Pancreas (tissue), 10 donors: ENCODE measurements at regions not wholly inside any gene's neighbourhood (a gene's known extent, or its start where the extent isn't known, plus 50 kb on each side); places are given as distances from the start of the nearest gene placed in this dataset.
"Not testable (repeated sequence)": the region's sequence is repeated elsewhere in the genome, so short reads cannot be mapped to it uniquely, and the experiment has no call there.

ENCODE experiments used
- ATAC-seq, 4 donors: fragments of 200-7000 bp; cut with Tn5 transposase; one replicate each; pipeline versions ENCODE4 v1.8.0 to v1.9.1; 2020; ENCODE audit warnings: mild to moderate bottlenecking in 4 of 4, moderate library complexity in 4 of 4
- DNase-seq, 6 donors: peaks; one replicate each; pipeline ENCODE4 v3.0.0-alpha.2; 2020
- FAIRE-seq: peaks from 2 replicates; lab custom pipeline; 2012; peaks lifted over from hg19 to GRCh38; lab: Jason Lieb, UNC
- H3K27ac ChIP-seq, 4 donors: fragments of 200-600 bp; sonication (generic); 1 replicate in 3 of 4; 2 replicates in 1 of 4; pipeline versions ENCODE4 v1.5.0 to v1.8.0; 2020
- H3K27me3 ChIP-seq, 4 donors: fragments of 200-600 bp; one replicate each; pipeline ENCODE4 v1.8.0; 2021
- H3K36me3 ChIP-seq, 3 donors: fragments of 200-600 bp; sonication (generic) in 1 of 3; one replicate each; pipeline versions ENCODE4 v1.5.0 to v1.8.0; 2020 to 2021
- H3K4me1 ChIP-seq, 3 donors: fragments of 200-600 bp; one replicate each; pipeline ENCODE4 v1.8.0; 2021
- H3K4me3 ChIP-seq, 4 donors: fragments of 200-600 bp; sonication (generic) in 2 of 4; one replicate each; pipeline versions ENCODE4 v1.5.0 to v1.8.0; 2020 to 2021
- H3K9me3 ChIP-seq, 4 donors: fragments of 200-600 bp; one replicate each; pipeline ENCODE4 v1.8.0; 2021
- CTCF ChIP-seq, 4 donors: fragments of 200-600 bp; sonication (generic) in 3 of 4; IDR thresholded peaks; one replicate each; pipeline versions ENCODE4 v1.5.0 to v1.8.0; 2021; ENCODE audit warnings: antibody characterized with exemption in 4 of 4
- WGBS, 2 donors: extraction: QIAGEN DNeasy Blood & Tissue Kit; methylation state at CpG; one replicate each; pipeline ENCODE4 v1.1.7; 2013; 5-methylcytosine and 5-hydroxymethylcytosine counted together
- intact Hi-C, 3 donors: fragments of 100-400 bp; cut with DNase I; formaldehyde crosslinking; loops; one replicate each; pipeline versions ENCODE4 v1.11.1 to v1.14.2; 2022
- donor health status: healthy with polysubstance abuse.
- donor health status: DM: no; HTN: no; CAD: no; lungs with moderate emphysema.
- donor health status: DM: no; HTN: no; CAD: no.
- donor health status: control.
- donor health status: control.
- donor health status: Bipolar disorder and iron deficiency.
- donor health status: DM: yes; HTN: yes; CAD: no.
- donor health status: DM: no; HTN: no; CAD: no.
- donor health status: DM: no; HTN: no; CAD: no.
- donor health status: DM: yes; HTN: yes; CAD: no.

- H3K9me3 ChIP-seq, result no peaks in the 10 kb centered on the region
- FAIRE-seq (no peak), DNase-seq (no peak), ATAC-seq (no peak)
- 77 to 85% methylated on average over 5 of the region's 5 CpGs for WGBS, 2 donors
- H3K27me3 ChIP-seq, result no peaks in the 10 kb centered on the region
- no peak overlapping the region for H3K27ac ChIP-seq
- H3K4me3 ChIP-seq, result no peak overlapping the region
- no peak for TF ChIP-seq CTCF (IDR thresholded peaks at IDR 0.05)
- intact Hi-C loops, result no loop called here
- no peaks in the 10 kb centered on the region for H3K4me1 ChIP-seq
- H3K36me3 ChIP-seq, result no peaks in the 10 kb centered on the region
These were observed 738.4 kb downstream of the PCDH17 start for GRCh38 chr13:58369936-58370335.

- no peaks in the 10 kb centered on the region for H3K27me3 ChIP-seq
- no peaks in the 10 kb centered on the region for H3K9me3 ChIP-seq
- FAIRE-seq (no peak), DNase-seq (no peak), ATAC-seq (no peak)
- no peak overlapping the region for H3K4me3 ChIP-seq
- 69 to 79% methylated on average over 1 of the region's 1 CpG for WGBS, 2 donors
- TF ChIP-seq CTCF (IDR thresholded peaks at IDR 0.05), result no peak
- H3K36me3 ChIP-seq, result no peaks in the 10 kb centered on the region
- no peak overlapping the region for H3K27ac ChIP-seq
- intact Hi-C loops, result no loop called here
- H3K4me1 ChIP-seq, result no peaks in the 10 kb centered on the region
These were observed 744.8 kb downstream of the PCDH17 start for GRCh38 chr13:58376349-58376748.

GRCh38 chr13:58376775-58377174 is 745.2 kb downstream of the PCDH17 start:
- Histone ChIP-seq H3K4me3 (no peak overlapping the region), H3K9me3 (no peaks in the 10 kb centered on the region), H3K36me3 (no peaks in the 10 kb centered on the region), H3K27me3 (no peaks in the 10 kb centered on the region), H3K27ac (no peak overlapping the region), H3K4me1 (no peaks in the 10 kb centered on the region)
- TF ChIP-seq CTCF (IDR thresholded peaks at IDR 0.05), result no peak
- 71 to 80% methylated on average over 5 of the region's 5 CpGs for WGBS, 2 donors
- no peak for DNase-seq
- intact Hi-C loops, result no loop called here
- ATAC-seq, result no peak
- FAIRE-seq, result no peak

DNA sequence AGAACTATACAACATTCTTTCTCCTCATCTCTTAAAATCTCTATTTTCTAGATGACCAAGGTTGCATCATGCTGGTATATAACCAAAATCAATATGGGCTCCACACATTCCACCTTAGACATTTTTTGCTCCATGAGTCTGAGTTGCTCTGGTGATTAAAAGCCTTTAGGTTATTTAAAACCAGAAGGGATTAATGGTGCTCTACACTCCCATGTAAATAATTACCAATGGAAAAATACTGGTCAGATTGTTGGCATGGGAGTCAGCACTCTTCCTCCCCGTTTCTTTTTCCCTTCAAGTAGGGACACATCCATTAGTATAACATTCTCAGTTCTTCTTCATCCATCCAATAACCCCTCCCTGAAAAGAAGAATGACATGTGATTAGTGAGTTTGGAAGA is 747.7 kb downstream of the PCDH17 start:
- intact Hi-C loops, result no loop called here
- FAIRE-seq (no peak), DNase-seq (no peak)

DNA sequence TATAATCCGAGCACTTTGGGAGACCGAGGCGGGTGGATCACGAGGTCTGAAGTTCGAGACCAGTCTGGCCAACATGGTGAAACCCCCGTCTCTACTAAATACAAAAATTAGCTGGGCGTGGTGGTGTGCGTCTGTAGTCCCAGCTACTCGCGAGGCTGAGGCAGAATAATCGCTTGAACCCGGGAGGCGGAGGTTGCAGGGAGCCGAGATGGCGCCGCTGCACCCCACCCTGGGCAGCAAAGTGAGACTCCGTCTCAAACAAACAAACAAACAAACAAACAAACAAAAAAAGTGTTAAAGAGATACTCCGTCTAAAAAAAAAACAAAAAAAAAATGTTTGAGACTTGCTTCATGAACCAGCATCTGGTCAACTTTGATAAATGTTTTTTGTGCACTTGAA is 753.8 kb downstream of the PCDH17 start:
- FAIRE-seq, DNase-seq, H3K9me3 ChIP-seq, H3K4me1 ChIP-seq, ATAC-seq, intact Hi-C loops, H3K27ac ChIP-seq, H3K36me3 ChIP-seq, H3K4me3 ChIP-seq, H3K27me3 ChIP-seq: not testable (repeated sequence)
- 92 to 94% methylated on average over 18 of the region's 18 CpGs for WGBS, 2 donors

More for the DNA sequence above, 747.7 kb downstream of the PCDH17 start:
- Histone ChIP-seq H3K36me3 (no peaks in the 10 kb centered on the region), H3K4me3 (no peak overlapping the region), H3K4me1 (no peaks in the 10 kb centered on the region), H3K9me3 (no peaks in the 10 kb centered on the region), H3K27ac (no peak overlapping the region), H3K27me3 (no peaks in the 10 kb centered on the region)
- WGBS, 2 donors, result 34 to 39% methylated on average over 1 of the region's 1 CpG
- no peak for ATAC-seq
- no peak for TF ChIP-seq CTCF (IDR thresholded peaks at IDR 0.05)
